ENCODE measurements at regions not wholly inside any gene's neighbourhood (a gene's known extent, or its start where the extent isn't known, plus 50 kb on each side); places are given as distances from the start of the nearest gene placed in this dataset.

DNA sequence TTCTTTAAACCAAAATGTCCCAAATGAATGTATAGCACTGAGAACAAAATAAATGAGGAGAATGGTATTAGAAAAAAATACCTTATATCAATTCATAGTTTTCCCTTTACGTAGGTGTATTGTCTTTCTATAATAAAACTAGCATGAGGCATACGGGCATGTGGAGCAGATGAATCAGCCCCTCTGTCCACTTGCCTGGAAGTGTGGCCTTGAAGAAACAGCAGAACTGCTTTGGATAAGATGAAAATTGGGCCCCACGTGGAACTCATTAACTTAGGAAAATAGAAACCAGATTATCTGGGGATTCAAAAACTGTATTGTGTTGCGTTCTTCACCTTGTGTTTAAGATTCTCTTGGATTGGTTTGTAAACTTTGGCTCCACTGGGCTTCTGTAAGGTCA is 356.8 kb upstream of the B3GALT2 start:
- TF ChIP-seq POLR2A (IDR thresholded peaks at IDR 0.05) = no peak
- TF ChIP-seq, protein P1, sequence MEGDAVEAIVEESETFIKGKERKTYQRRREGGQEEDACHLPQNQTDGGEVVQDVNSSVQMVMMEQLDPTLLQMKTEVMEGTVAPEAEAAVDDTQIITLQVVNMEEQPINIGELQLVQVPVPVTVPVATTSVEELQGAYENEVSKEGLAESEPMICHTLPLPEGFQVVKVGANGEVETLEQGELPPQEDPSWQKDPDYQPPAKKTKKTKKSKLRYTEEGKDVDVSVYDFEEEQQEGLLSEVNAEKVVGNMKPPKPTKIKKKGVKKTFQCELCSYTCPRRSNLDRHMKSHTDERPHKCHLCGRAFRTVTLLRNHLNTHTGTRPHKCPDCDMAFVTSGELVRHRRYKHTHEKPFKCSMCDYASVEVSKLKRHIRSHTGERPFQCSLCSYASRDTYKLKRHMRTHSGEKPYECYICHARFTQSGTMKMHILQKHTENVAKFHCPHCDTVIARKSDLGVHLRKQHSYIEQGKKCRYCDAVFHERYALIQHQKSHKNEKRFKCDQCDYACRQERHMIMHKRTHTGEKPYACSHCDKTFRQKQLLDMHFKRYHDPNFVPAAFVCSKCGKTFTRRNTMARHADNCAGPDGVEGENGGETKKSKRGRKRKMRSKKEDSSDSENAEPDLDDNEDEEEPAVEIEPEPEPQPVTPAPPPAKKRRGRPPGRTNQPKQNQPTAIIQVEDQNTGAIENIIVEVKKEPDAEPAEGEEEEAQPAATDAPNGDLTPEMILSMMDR (IDR thresholded peaks at IDR 0.05) = no peak
- 68 to 84% (median 80%) methylated on average over 4 of the region's 4 CpGs for WGBS, 4 donors

DNA sequence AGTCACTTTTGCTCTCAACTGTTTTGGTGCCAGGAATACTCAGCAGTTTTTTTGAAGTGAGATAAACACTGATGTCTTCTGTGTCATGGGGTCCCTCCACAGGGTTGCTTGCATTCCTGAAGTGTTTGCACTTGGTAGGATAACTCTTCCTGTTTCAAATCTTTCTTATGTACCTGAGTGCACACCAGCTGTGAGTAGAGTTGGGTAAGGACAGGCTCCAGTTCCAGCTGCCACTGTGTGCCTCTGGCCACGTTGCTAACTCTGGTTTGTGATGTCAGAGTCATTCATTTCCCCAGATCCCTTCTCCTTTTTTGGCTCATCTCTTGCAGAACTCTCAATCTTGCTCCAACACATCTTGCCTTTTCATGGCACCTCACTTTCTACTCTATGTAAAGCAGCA is 356.3 kb upstream of the B3GALT2 start:
- H3K4me3 ChIP-seq = no peak overlapping the region
- intact Hi-C loops (cut with DNase I) = no loop called here
- H3K4me1 ChIP-seq = peaks cover 0 to 12% (median 0%) of the 10 kb centered on the region in 12 donors
- ATAC-seq (peak in 2 of 4 donors; percentile 47 to 71), DNase-seq (no peak)
- H3K9me3 ChIP-seq = no peaks in the 10 kb centered on the region
- H3K27me3 ChIP-seq = no peaks in the 10 kb centered on the region
- 10 to 20% (median 11%) methylated on average over 1 of the region's 1 CpG for WGBS, 4 donors
- no peaks in the 10 kb centered on the region for H3K36me3 ChIP-seq
- no peak for TF ChIP-seq POLR2A (IDR thresholded peaks at IDR 0.05)
- TF ChIP-seq, protein P1 (IDR thresholded peaks at IDR 0.05) = no peak
- H3K27ac ChIP-seq = no peak overlapping the region

More for the DNA sequence above, 356.8 kb upstream of the B3GALT2 start:
- intact Hi-C loops (cut with DNase I) = no loop called here
- no peaks in the 10 kb centered on the region for H3K27me3 ChIP-seq
- no peak overlapping the region for H3K27ac ChIP-seq
- ATAC-seq (no peak), DNase-seq (no peak)
- no peaks in the 10 kb centered on the region for H3K9me3 ChIP-seq
- H3K4me3 ChIP-seq = no peak overlapping the region
- H3K4me1 ChIP-seq = peaks cover 0 to 12% (median 0%) of the 10 kb centered on the region in 12 donors
- H3K36me3 ChIP-seq = no peaks in the 10 kb centered on the region

DNA sequence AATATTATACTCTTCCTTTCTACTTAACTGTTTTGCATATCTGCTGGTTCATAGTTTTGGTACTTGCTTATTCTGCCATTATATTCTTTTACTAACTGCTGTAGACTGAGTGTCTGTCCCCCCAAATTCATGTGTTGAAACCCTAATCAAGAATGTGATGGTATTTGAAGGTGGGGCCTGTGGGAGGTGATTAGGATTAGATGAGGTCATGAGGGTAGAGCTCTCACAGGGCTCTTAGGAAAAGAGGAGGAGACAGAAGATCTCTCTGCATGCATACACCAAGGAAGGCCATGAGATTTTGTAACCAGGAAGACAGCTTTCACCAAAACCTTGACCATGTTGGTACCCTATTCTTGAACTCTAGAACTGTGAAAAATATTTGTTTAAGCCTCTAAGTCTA is 354.1 kb upstream of the B3GALT2 start:
- TF ChIP-seq POLR2A (IDR thresholded peaks at IDR 0.05) = no peak
- TF ChIP-seq, protein P1 (IDR thresholded peaks at IDR 0.05) = no peak
- Histone ChIP-seq H3K36me3 (no peaks in the 10 kb centered on the region), H3K27me3 (no peaks in the 10 kb centered on the region), H3K4me1 (peaks cover 0 to 12% (median 0%) of the 10 kb centered on the region in 12 donors), H3K4me3 (no peak overlapping the region), H3K9me3 (no peaks in the 10 kb centered on the region), H3K27ac (peak overlapping the region in 1 of 12 donors; percentile 72)
- no peak for DNase-seq
- intact Hi-C loops (cut with DNase I) = no loop called here
- no peak for ATAC-seq

DNA sequence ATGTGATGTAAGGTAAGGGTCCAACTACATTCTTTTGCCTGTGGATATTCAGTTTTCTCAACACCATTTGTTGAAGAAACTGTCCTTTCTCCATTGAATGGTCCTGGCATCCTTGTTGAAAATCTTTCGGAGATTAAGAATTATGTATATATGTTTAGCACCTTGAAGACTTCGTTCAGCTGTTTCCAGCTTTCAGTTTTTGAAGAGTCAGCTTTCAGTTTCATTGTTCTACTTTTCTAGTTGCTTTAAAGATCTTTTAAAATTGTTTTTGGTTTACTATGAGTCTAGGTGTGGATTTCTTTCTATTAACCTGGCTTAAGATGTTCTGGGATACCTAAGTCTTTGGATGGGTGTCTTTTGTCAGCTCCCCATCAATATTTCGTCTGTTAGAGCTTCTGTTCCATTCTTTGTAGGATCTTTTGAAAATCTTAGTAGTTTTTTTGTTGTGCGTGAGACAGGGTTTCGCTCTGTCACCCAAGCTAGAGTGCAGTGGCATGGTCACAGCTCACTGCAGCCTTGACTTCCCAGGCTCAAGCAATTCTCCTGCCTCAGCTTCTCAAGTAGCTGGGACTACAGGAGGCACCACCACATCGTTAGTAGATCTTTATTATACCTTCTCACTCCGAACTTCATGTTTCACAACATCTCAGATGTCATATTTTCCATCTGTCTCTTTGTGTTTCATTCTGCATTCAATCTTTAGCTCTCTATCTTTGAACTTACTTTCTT is 353.5 kb upstream of the B3GALT2 start:
- peak overlapping the region in 1 of 12 donors; percentile 1 for H3K4me3 ChIP-seq
- 88 to 92% (median 90%) methylated on average over 7 of the region's 7 CpGs for WGBS, 4 donors
- H3K9me3 ChIP-seq = no peaks in the 10 kb centered on the region
- peaks cover 0 to 12% (median 0%) of the 10 kb centered on the region in 12 donors for H3K4me1 ChIP-seq
- intact Hi-C loops (cut with DNase I) = no loop called here
- H3K27me3 ChIP-seq = no peaks in the 10 kb centered on the region
- ATAC-seq (no peak), DNase-seq (no peak)
- peak overlapping the region in 1 of 12 donors; percentile 72 for H3K27ac ChIP-seq
- H3K36me3 ChIP-seq = no peaks in the 10 kb centered on the region
- no peak for TF ChIP-seq POLR2A (IDR thresholded peaks at IDR 0.05)
- TF ChIP-seq, protein P1 (IDR thresholded peaks at IDR 0.05) = no peak

Data from heart left ventricle (tissue), 16 donors.